LNCaP clone FGC (cell line): ENCODE measurements at regions not wholly inside any gene's neighbourhood (a gene's known extent, or its start where the extent isn't known, plus 50 kb on each side); places are given as distances from the start of the nearest gene placed in this dataset.
"Not testable (repeated sequence)": the region's sequence is repeated elsewhere in the genome, so short reads cannot be mapped to it uniquely, and the experiment has no call there.

ENCODE experiments used
- DNase-seq: peaks from one replicate; pipeline ENCODE4 v3.0.0-alpha.2; 2011; ENCODE audit warnings: low read depth
- H3K4me3 ChIP-seq: 2 replicates; pipeline ENCODE4 v1.5.1; 2011; ENCODE audit warnings: mild to moderate bottlenecking, low read depth, low read length, control low read depth
- TF ChIP-seq, protein P1 (sequence below): IDR thresholded peaks from 2 replicates; pipeline ENCODE4 v1.5.1; 2012; ENCODE audit warnings: mild to moderate bottlenecking; ENCODE audit not compliant: control insufficient read depth, insufficient read depth; ENCODE audit errors: extremely low read depth

- TF ChIP-seq, protein P1, sequence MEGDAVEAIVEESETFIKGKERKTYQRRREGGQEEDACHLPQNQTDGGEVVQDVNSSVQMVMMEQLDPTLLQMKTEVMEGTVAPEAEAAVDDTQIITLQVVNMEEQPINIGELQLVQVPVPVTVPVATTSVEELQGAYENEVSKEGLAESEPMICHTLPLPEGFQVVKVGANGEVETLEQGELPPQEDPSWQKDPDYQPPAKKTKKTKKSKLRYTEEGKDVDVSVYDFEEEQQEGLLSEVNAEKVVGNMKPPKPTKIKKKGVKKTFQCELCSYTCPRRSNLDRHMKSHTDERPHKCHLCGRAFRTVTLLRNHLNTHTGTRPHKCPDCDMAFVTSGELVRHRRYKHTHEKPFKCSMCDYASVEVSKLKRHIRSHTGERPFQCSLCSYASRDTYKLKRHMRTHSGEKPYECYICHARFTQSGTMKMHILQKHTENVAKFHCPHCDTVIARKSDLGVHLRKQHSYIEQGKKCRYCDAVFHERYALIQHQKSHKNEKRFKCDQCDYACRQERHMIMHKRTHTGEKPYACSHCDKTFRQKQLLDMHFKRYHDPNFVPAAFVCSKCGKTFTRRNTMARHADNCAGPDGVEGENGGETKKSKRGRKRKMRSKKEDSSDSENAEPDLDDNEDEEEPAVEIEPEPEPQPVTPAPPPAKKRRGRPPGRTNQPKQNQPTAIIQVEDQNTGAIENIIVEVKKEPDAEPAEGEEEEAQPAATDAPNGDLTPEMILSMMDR = no peak
- H3K4me3 ChIP-seq = no peak overlapping the region
- no peak for DNase-seq
Observed at GRCh38 chrX:45502396-45502795, 301.7 kb upstream of the DIPK2B start.

- DNase-seq = no peak
- TF ChIP-seq, protein P1 = no peak
- no peak overlapping the region for H3K4me3 ChIP-seq
Observed at GRCh38 chrX:45497290-45497689, 296.6 kb upstream of the DIPK2B start.

DNA sequence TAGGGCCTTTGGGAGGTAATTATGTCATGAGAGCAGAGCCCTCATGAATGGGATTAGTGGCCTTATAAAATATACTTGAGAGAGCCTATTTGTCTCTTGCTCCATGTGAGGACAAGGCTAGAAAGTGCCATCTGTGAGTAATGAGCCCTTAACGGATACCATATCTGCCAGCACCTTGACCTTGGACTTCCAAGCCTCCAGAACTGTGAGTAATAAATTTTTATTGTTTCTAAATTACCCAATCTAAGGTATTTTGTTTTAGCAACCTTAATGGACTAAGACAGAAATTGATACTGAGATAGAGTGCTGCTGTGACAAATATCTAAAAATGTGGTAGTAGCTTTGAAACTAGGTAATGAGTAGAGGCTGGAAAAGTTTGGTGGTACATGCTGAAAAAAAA lies 285.0 kb upstream of the DIPK2B start:
- no peak for DNase-seq
- TF ChIP-seq, protein P1 = no peak
- H3K4me3 ChIP-seq = no peak overlapping the region

DNA sequence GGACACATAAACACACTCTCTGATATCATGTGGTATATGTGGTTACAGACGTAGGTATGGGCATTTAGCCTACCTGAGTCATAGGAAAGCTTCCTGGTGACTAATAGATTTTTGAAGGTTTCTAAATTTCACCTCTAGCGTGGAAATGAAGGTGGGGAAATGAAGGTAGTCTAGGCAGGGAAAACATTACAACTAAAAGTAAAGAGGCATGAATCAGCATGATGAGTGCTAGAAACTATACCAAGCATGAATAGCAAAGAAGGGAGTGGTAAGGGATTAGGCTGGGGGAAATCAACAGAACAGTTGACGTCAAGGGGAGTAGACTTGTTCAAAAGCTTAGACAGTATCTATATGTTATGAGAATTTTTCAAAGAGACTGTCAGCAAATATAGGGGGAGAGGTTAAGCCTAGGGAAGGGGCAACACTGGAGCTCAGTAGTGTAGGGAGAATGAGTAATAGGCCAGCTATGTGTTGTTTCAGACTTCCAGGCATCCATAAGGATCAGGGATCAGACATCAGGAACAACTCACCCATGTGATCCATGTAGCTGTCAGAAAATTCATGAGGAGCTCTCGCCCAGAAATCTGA lies 279.3 kb upstream of the DIPK2B start:
- DNase-seq = no peak
- no peak overlapping the region for H3K4me3 ChIP-seq
- TF ChIP-seq, protein P1 = no peak

DNA sequence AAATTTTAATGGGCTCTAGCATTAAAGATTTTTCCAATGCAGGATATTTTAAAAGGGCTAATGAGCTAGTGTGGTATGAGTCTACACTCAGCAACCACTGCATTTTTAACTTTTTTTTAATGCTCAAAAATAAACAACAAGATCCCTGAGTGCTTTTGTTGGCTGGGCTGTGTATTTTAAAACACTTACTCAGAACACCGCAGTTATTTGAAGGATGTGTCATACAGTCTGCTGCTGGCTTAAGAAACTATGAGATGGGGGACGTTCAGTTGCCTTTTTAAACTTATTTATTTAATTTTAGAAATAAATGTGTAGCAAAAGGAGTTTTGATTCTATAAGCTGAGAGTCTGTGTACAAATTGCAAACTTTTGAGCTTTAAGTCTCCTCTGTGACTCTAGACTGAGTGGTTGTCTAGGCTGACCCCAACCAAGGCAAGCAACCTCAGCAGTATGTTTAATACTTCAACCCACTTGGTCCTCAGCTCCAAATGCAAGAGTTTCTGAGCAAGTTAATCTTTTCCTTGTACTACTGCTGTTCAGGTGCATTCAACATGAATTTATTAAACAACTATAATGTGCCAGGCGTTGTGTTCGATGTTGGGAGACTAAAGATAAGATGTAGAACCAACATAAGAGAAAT lies 278.6 kb upstream of the DIPK2B start:
- no peak overlapping the region for H3K4me3 ChIP-seq
- TF ChIP-seq, protein P1 = no peak
- DNase-seq = no peak

DNA sequence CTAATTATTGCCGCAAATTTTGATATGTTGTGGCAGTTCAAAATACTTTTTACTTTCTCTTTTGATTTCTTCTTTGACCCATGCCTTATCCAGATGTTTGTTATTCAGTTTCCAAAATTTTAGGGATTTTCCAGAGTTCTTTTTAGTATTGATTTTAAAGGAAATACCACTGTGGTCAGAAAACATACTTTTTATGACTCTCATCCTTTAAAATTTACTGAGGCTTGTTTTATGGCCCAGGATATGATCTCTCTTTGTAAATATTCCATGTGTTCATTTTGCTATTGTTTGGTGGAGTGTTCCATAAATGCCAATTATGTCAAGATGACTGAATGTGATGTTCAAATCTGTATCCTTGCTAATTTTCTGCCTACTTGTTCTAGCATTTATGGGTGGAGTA lies 272.3 kb upstream of the DIPK2B start:
- no peak for DNase-seq
- TF ChIP-seq, protein P1 = no peak
- H3K4me3 ChIP-seq = no peak overlapping the region

DNA sequence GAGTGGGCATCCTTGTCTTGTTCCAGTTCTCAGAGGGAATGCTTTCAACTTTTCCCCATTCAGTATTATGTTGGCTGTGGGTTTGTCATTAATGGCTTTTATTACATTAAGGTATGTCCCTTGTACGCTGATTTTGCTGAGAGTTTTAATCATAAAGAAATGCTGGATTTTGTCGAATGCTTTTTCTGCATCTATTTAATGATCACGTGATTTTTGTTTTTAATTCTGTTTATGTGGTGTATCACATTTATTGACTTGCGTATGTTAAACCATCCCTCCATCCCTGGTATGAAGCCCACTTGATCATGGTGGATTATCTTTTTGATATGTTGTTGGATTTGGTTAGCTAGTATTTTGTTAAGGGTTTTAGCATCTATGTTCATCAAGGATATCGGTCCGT lies 266.9 kb upstream of the DIPK2B start:
- H3K4me3 ChIP-seq, DNase-seq: not testable (repeated sequence)

GRCh38 chrX:45455732-45456131 lies 255.1 kb upstream of the DIPK2B start:
- not testable (repeated sequence) for DNase-seq, H3K4me3 ChIP-seq
